ENCODE measurements at regions not wholly inside any gene's neighbourhood (a gene's known extent, or its start where the extent isn't known, plus 50 kb on each side); places are given as distances from the start of the nearest gene placed in this dataset.

DNA sequence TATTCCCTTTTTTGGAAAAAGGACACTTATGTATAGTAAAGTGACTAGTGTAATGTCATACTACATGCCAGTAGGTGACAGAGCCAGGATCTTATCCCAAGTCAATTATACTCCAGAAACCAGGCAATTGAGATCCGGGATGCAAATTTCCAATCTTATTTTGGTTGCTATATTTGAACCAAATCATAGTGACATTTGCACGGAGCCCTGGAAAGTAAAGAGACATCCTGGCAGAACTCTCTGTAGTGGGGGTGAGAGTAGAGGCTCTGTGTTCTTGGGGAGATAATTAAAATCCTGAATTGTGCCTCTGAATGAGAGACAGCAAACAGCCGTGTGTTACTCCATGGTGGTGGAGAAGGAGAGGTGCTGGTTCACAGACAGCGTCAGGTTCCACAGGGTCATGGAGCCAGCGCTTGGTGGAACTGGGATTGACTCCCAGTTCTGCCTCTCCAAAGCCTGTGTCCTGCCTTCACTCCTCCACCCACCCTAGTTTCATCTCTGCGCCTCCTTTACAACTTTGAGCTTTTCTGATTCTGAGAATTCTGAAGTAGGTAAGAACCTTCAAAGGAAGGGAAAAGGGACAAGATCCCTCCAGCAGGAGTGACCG is 432.3 kb downstream of the PTPRU start:
- intact Hi-C loops (cut with micrococcal nuclease): no loop called here
- Mint-ChIP-seq H3K27ac (no peak overlapping the region), H3K4me1 (ENCODE audit: low read depth) (no peaks in the 10 kb centered on the region), H3K36me3 (ENCODE audit: low read depth) (no peaks in the 10 kb centered on the region), H3K4me3 (no peak overlapping the region), H3K27me3 (peaks cover 17% of the 10 kb centered on the region), H3K9me3 (no peaks in the 10 kb centered on the region)

DNA sequence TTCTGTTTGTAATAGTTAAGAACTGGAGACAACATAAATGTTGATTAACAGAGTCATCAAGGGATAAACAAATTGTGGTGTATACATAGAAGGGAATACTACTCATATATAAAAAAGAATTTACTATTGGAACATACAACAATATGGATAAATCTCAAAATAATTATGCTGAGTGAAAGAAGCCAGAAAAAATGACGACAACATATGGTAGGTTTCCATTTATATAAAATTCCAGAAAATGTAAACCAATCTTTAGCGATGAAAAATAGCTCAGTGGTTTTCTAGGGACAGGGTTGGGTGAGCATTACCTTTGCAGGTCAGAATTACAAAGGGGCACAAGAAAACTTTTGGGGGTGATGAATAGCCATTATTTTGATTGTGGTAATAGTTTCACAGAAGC is 431.6 kb downstream of the PTPRU start:
- Mint-ChIP-seq H3K36me3 (ENCODE audit: low read depth) (no peaks in the 10 kb centered on the region), H3K4me1 (ENCODE audit: low read depth) (no peaks in the 10 kb centered on the region), H3K9me3 (no peaks in the 10 kb centered on the region), H3K4me3 (no peak overlapping the region), H3K27me3 (peaks cover 17% of the 10 kb centered on the region), H3K27ac (no peak overlapping the region)
- intact Hi-C loops (cut with micrococcal nuclease): no loop called here

- Mint-ChIP-seq H3K27me3 (peaks cover 16% of the 10 kb centered on the region), H3K4me3 (no peak overlapping the region), H3K27ac (no peak overlapping the region), H3K9me3 (no peaks in the 10 kb centered on the region), H3K36me3 (ENCODE audit: low read depth) (no peaks in the 10 kb centered on the region), H3K4me1 (ENCODE audit: low read depth) (no peaks in the 10 kb centered on the region)
- intact Hi-C loops (cut with micrococcal nuclease): no loop called here
Observed at GRCh38 chr1:29664711-29665110, 428.4 kb downstream of the PTPRU start.

DNA sequence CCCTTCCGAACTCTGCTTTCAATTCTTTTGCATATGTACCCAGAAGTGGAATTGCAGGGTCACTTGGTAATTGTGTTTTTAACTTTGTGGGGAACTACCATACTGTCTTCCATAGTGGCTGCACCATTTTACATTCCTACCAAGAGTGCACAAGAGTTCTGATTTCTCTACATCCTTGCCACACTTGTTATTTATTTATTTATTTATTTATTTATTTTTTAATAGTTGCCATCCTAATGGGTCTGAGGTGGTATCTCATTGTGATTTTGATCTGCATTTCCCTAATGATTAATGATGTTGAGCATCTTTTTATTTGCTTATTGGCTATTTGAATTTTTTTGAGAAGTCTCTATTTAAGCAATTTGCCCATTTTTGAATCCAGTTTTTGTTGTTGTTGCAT is 422.4 kb downstream of the PTPRU start:
- Mint-ChIP-seq H3K4me3 (no peak overlapping the region), H3K27ac (no peak overlapping the region), H3K9me3 (no peaks in the 10 kb centered on the region), H3K27me3 (peaks cover 6% of the 10 kb centered on the region), H3K4me1 (ENCODE audit: low read depth) (no peaks in the 10 kb centered on the region), H3K36me3 (ENCODE audit: low read depth) (no peaks in the 10 kb centered on the region)
- intact Hi-C loops (cut with micrococcal nuclease): no loop called here

GRCh38 chr1:29657816-29658215 is 421.5 kb downstream of the PTPRU start:
- Mint-ChIP-seq H3K27me3 (peaks cover 6% of the 10 kb centered on the region), H3K4me1 (ENCODE audit: low read depth) (no peaks in the 10 kb centered on the region), H3K4me3 (no peak overlapping the region), H3K27ac (no peak overlapping the region), H3K9me3 (no peaks in the 10 kb centered on the region), H3K36me3 (ENCODE audit: low read depth) (no peaks in the 10 kb centered on the region)
- intact Hi-C loops (cut with micrococcal nuclease): no loop called here

DNA sequence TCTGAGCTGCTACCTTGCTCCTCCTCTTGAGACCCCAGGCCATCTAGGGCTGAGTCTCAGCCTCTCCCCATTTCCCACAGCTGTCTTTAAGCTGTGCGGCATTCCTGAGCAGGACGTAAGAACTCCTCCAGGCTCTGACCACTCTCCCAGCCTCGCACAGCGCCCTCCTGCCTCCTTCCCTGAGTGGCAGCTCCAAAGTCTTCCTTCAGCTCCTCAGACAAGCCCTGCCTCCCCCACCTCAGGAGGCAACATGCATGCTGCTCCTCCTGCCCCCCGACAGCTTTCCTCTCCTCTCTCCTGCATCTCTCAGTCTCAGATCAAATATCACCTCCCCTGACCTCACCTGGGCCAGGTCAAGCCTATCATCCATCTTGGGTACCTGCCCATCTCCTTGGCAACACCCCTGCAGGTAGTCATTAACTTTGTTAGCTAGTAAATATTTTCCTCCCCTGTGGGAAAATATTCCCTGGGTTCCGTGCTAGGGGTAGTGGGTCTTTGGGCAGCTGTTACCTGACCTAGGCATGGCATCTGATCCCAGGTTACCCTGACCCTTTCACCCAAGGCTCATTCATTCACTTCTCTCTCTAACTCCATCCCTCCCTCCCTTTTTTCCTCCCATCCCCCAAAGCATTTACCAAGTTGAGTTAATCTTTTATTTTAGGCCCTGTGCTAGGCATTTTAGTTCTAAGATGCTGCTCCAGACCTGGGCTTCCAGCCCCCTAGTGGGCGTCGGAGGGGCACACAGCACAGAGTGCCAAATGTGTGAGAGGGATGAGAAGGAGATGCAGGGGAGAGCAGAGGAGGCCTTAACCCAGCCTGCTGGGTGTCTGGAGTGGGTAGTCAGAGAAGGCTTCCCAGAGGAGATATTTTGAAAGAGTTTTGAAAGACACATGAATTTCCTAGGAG is 419.9 kb downstream of the PTPRU start:
- H3K4me1 Mint-ChIP-seq (ENCODE audit: low read depth): no peaks in the 10 kb centered on the region
- H3K9me3 Mint-ChIP-seq: no peaks in the 10 kb centered on the region
- H3K4me3 Mint-ChIP-seq: no peak overlapping the region
- H3K27me3 Mint-ChIP-seq: peaks cover 6% of the 10 kb centered on the region
- H3K27ac Mint-ChIP-seq: no peak overlapping the region
- H3K36me3 Mint-ChIP-seq (ENCODE audit: low read depth): no peaks in the 10 kb centered on the region
- intact Hi-C loops (cut with micrococcal nuclease): no loop called here

DNA sequence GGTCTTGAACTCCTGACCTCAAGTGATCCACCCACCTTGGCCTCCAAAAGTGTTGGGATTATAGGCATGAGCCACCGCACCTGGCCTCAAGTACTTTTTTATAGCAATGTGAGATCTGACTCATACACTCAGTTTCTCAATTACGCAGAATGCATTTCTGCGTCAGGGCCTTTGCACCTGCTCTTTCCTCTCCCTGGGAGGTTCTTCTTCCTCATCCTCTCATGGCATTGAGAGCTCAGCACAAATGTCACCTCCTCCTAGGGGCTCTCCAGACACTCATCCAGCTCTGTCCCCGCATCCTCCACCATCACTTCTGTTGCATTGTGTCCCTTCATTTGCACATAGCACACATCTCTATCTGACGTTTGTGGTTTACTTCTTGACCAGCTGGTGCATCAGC is 418.8 kb downstream of the PTPRU start:
- H3K9me3 Mint-ChIP-seq: no peaks in the 10 kb centered on the region
- H3K4me3 Mint-ChIP-seq: no peak overlapping the region
- intact Hi-C loops (cut with micrococcal nuclease): no loop called here
- H3K27me3 Mint-ChIP-seq: peaks cover 6% of the 10 kb centered on the region
- H3K4me1 Mint-ChIP-seq (ENCODE audit: low read depth): no peaks in the 10 kb centered on the region
- no peak overlapping the region for H3K27ac Mint-ChIP-seq
- no peaks in the 10 kb centered on the region for H3K36me3 Mint-ChIP-seq (ENCODE audit: low read depth)

DNA sequence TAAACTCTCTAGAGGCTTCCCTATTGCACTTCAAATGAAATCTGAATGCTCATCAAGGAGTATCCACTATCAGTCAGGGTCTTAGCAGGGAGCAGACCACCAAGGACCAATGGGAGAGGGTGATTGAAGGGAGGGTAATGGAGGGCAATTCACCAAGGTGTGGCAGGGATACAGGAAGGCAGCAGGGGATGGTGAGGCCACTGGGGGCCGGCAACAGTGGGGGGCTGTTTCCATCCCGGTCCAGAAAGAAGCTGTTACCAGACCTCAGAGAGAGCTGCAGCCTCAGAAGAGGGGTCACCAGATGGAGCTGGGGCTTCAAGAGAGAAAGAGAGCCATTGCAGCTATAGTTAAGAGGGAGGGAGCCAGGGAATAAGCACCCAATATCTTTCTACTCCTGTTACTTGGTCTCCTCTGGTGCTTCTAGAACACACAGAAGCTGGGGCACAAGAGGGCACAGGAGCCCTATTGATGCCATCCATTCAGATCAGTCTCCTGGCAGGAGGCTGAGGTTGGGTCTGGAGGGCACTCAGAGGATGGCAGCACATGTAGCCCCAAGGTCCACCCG is 417.6 kb downstream of the PTPRU start:
- no peaks in the 10 kb centered on the region for H3K4me1 Mint-ChIP-seq (ENCODE audit: low read depth)
- no peaks in the 10 kb centered on the region for H3K9me3 Mint-ChIP-seq
- intact Hi-C loops (cut with micrococcal nuclease): no loop called here
- no peak overlapping the region for H3K27ac Mint-ChIP-seq
- no peak overlapping the region for H3K4me3 Mint-ChIP-seq
- peaks cover 7% of the 10 kb centered on the region for H3K27me3 Mint-ChIP-seq
- H3K36me3 Mint-ChIP-seq (ENCODE audit: low read depth): no peaks in the 10 kb centered on the region

- no peak overlapping the region for H3K27ac Mint-ChIP-seq
- no peaks in the 10 kb centered on the region for H3K4me1 Mint-ChIP-seq (ENCODE audit: low read depth)
- H3K4me3 Mint-ChIP-seq: no peak overlapping the region
- peaks cover 7% of the 10 kb centered on the region for H3K27me3 Mint-ChIP-seq
- H3K9me3 Mint-ChIP-seq: no peaks in the 10 kb centered on the region
- intact Hi-C loops (cut with micrococcal nuclease): no loop called here
- H3K36me3 Mint-ChIP-seq (ENCODE audit: low read depth): no peaks in the 10 kb centered on the region
Observed at GRCh38 chr1:29653034-29653810, 416.9 kb downstream of the PTPRU start.

DNA sequence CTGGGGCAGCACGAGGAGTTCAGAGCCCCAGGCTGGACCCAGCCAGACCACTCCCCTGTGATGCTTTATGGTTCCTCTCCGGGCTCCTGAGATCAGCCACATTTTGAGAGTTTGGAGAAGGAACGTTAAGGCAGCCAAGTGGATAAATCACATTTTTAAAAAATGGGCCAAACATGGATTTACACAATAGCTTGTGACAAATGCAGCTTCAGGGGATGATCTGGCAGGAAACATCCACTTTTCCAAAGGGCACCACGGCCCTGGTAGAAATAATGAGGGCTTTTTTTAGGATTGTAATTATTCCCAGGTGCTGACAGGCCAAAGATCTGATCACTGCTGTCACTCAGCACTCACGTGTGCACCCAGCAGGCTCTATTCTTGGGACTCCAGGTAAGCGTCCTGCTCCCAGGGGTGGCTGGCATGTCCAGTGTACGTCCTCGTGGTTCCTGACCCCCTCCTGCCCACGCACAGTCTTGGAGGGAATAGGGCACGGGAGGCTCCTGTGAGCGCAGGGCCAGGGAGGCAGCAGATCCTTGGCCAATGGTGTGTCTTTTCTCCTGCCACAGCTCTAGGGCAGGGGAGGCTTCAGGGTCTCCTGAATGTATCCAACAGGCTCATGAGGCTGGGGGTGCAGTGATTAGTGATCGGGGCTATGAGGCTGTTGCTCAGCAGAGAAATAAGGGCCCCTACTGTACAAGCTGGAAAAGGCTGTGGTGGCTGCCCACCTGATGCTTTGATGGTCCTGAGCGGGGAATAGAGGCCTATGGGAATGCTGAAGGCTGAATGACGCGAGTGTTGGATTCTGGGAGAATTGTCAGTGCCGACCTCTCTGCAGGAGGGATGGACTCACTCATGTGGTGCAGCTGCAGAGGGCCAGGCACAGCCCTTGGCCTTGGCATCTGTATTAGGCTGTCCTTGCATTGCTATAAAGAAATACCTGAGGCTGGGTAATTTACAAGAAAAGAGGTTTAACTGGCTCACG is 415.7 kb downstream of the PTPRU start:
- H3K4me1 Mint-ChIP-seq (ENCODE audit: low read depth): no peaks in the 10 kb centered on the region

GRCh38 chr1:29651246-29651645 is 414.9 kb downstream of the PTPRU start:
- H3K9me3 Mint-ChIP-seq: no peaks in the 10 kb centered on the region
- H3K36me3 Mint-ChIP-seq (ENCODE audit: low read depth): no peaks in the 10 kb centered on the region
- no peaks in the 10 kb centered on the region for H3K4me1 Mint-ChIP-seq (ENCODE audit: low read depth)
- no peak overlapping the region for H3K27ac Mint-ChIP-seq
- no peak overlapping the region for H3K4me3 Mint-ChIP-seq
- intact Hi-C loops (cut with micrococcal nuclease): no loop called here
- peaks cover 12% of the 10 kb centered on the region for H3K27me3 Mint-ChIP-seq

More for the DNA sequence above, 415.7 kb downstream of the PTPRU start:
- no peak overlapping the region for H3K4me3 Mint-ChIP-seq
- H3K36me3 Mint-ChIP-seq (ENCODE audit: low read depth): no peaks in the 10 kb centered on the region
- H3K27ac Mint-ChIP-seq: no peak overlapping the region
- intact Hi-C loops (cut with micrococcal nuclease): no loop called here
- peaks cover 10% of the 10 kb centered on the region for H3K27me3 Mint-ChIP-seq
- H3K9me3 Mint-ChIP-seq: no peaks in the 10 kb centered on the region

GRCh38 chr1:29650476-29650875 is 414.2 kb downstream of the PTPRU start:
- no peaks in the 10 kb centered on the region for H3K9me3 Mint-ChIP-seq
- H3K36me3 Mint-ChIP-seq (ENCODE audit: low read depth): no peaks in the 10 kb centered on the region
- H3K27me3 Mint-ChIP-seq: peaks cover 10% of the 10 kb centered on the region
- no peak overlapping the region for H3K4me3 Mint-ChIP-seq
- intact Hi-C loops (cut with micrococcal nuclease): no loop called here
- H3K27ac Mint-ChIP-seq: no peak overlapping the region
- H3K4me1 Mint-ChIP-seq (ENCODE audit: low read depth): no peaks in the 10 kb centered on the region

DNA sequence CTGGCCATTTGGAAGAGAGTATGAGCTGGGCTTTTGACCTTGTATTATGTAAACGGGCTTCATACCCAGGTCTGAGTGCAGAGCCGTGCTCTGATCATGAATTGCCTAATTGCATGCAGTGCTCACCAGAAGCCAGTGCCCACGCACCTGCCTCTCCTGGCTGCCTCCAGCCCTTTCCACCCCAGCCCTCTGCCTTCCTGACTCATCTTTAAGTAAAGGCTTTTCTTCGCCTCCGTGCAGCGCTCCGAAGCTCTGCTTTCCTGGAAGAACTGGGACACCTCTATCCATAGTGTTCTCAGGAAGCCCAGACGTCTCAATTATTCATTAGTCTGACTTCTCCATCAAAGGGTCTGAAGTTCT is 413.7 kb downstream of the PTPRU start:
- Mint-ChIP-seq H3K9me3 (no peaks in the 10 kb centered on the region), H3K27me3 (peaks cover 10% of the 10 kb centered on the region), H3K27ac (no peak overlapping the region), H3K4me3 (no peak overlapping the region), H3K4me1 (ENCODE audit: low read depth) (no peaks in the 10 kb centered on the region), H3K36me3 (ENCODE audit: low read depth) (no peaks in the 10 kb centered on the region)
- intact Hi-C loops (cut with micrococcal nuclease): no loop called here

Measured in dendritic cell treated with granulocyte-macrophage colony-stimulating factor and Interleukin-4, amounts not matched to agents 40 ng/mL and 50 ng/mL, for 4 days (primary cell).